ENCODE measurements at regions not wholly inside any gene's neighbourhood (a gene's known extent, or its start where the extent isn't known, plus 50 kb on each side); places are given as distances from the start of the nearest gene placed in this dataset.

- no peak for TF ChIP-seq CTCF (IDR thresholded peaks at IDR 0.05)
- no peak for TF ChIP-seq POLR2A (IDR thresholded peaks at IDR 0.05)
Observed at GRCh38 chr10:21304198-21304597, 221.3 kb downstream of the SKIDA1 start.
